WTC11 (cell line): ENCODE measurements at regions not wholly inside any gene's neighbourhood (a gene's known extent, or its start where the extent isn't known, plus 50 kb on each side); places are given as distances from the start of the nearest gene placed in this dataset.

Source experiments
- ATAC-seq: fragments of 200-7000 bp; cut with Tn5 transposase; 2 replicates; pipeline ENCODE4 v1.10.0; 2021; ENCODE audit warnings: mild to moderate bottlenecking, moderate library complexity
- CTCF ChIA-PET: fragments of 300-600 bp; sonication (Branson Sonifier 250); formaldehyde crosslinking; loops from one replicate; lab custom pipeline; 2021; ENCODE audit warnings: antibody characterized with exemption; lab: Charles Lee
- POLR2A ChIA-PET: fragments of 350-600 bp; sonication (Branson Sonifier 250); formaldehyde crosslinking; loops from one replicate; lab custom pipeline; 2021; ENCODE audit warnings: antibody characterized with exemption; lab: Charles Lee
- DNase-seq: peaks from one replicate; pipeline ENCODE4 v3.0.0; 2021; ENCODE audit warnings: low spot score
- H3K27ac Mint-ChIP-seq: 2 replicates; pipeline ENCODE4 v1.8.0; 2021; ENCODE audit warnings: mixed read lengths
- H3K27me3 Mint-ChIP-seq: 2 replicates; pipeline ENCODE4 v1.8.0; 2021; ENCODE audit warnings: low read depth, mild to moderate bottlenecking, moderate library complexity, mixed read lengths
- H3K36me3 Mint-ChIP-seq: 2 replicates; pipeline ENCODE4 v1.8.0; 2021; ENCODE audit warnings: mixed read lengths
- H3K4me1 Mint-ChIP-seq: 2 replicates; pipeline ENCODE4 v1.8.0; 2022; ENCODE audit warnings: mixed read lengths
- H3K4me3 Mint-ChIP-seq: 2 replicates; pipeline ENCODE4 v1.8.0; 2021; ENCODE audit warnings: mild to moderate bottlenecking, moderate library complexity, mixed read lengths
- H3K9me3 Mint-ChIP-seq: 2 replicates; pipeline ENCODE4 v1.8.0; 2021; ENCODE audit warnings: mixed read lengths
- ATF6 ChIP-seq: sonication (generic); formaldehyde crosslinking; IDR thresholded peaks from 2 replicates; pipeline ENCODE4 v1.8.1; 2023; ENCODE audit warnings: mild to moderate bottlenecking, missing genetic modification reagents
- CREB1 ChIP-seq: sonication (generic); formaldehyde crosslinking; IDR thresholded peaks from 2 replicates; pipeline ENCODE4 v1.8.0; 2023; ENCODE audit warnings: mild to moderate bottlenecking, missing genetic modification reagents
- EMX1 ChIP-seq: fragments of 250-450 bp; sonication (Bioruptor Pico); IDR thresholded peaks from 2 replicates; pipeline ENCODE4 v1.8.0; 2021; ENCODE audit warnings: mild to moderate bottlenecking
- ETV6 ChIP-seq: sonication (generic); formaldehyde crosslinking; IDR thresholded peaks from 2 replicates; pipeline ENCODE4 v1.8.1; 2022; ENCODE audit warnings: mild to moderate bottlenecking, missing genetic modification reagents
- FOXK1 ChIP-seq: sonication (generic); formaldehyde crosslinking; IDR thresholded peaks from 2 replicates; pipeline ENCODE4 v1.8.0; 2022; ENCODE audit warnings: mild to moderate bottlenecking, moderate library complexity, missing genetic modification reagents
- FOXP1 ChIP-seq: sonication (generic); formaldehyde crosslinking; IDR thresholded peaks from 2 replicates; pipeline ENCODE4 v1.8.0; 2022; ENCODE audit warnings: missing genetic modification reagents, mild to moderate bottlenecking, moderate library complexity, borderline replicate concordance
- FOXP4 ChIP-seq: sonication (generic); formaldehyde crosslinking; IDR thresholded peaks from 2 replicates; pipeline ENCODE4 v1.8.0; 2022; ENCODE audit warnings: mild to moderate bottlenecking, missing genetic modification reagents
- GABPB1 ChIP-seq: sonication (generic); formaldehyde crosslinking; IDR thresholded peaks from 2 replicates; pipeline ENCODE4 v1.8.1; 2023; ENCODE audit warnings: mild to moderate bottlenecking, missing genetic modification reagents
- HMGA2 ChIP-seq: fragments of 250-450 bp; sonication (Bioruptor Pico); IDR thresholded peaks from 2 replicates; pipeline ENCODE4 v1.4.0; 2021; ENCODE audit warnings: mild to moderate bottlenecking, moderate library complexity
- HMGXB4 ChIP-seq: sonication (generic); formaldehyde crosslinking; IDR thresholded peaks from 2 replicates; pipeline ENCODE4 v1.8.1; 2023; ENCODE audit warnings: mild to moderate bottlenecking, moderate library complexity, missing genetic modification reagents
- IRF2 ChIP-seq: sonication (generic); formaldehyde crosslinking; IDR thresholded peaks from 2 replicates; pipeline ENCODE4 v1.8.0; 2022; ENCODE audit warnings: low read depth, missing genetic modification reagents, borderline replicate concordance
- JAZF1 ChIP-seq: fragments of 250-450 bp; sonication (Bioruptor Pico); IDR thresholded peaks from 2 replicates; pipeline ENCODE4 v1.9.0; 2021; ENCODE audit warnings: moderate library complexity, mild to moderate bottlenecking, inconsistent platforms
- JUN ChIP-seq: sonication (generic); formaldehyde crosslinking; IDR thresholded peaks from 2 replicates; pipeline ENCODE4 v1.8.0; 2023; ENCODE audit warnings: mild to moderate bottlenecking, missing genetic modification reagents
- MXD4 ChIP-seq: fragments of 250-450 bp; sonication (Bioruptor Pico); IDR thresholded peaks from 2 replicates; pipeline ENCODE4 v1.8.0; 2021; ENCODE audit warnings: mild to moderate bottlenecking, moderate library complexity, borderline replicate concordance
- MYBL2 ChIP-seq: sonication (generic); formaldehyde crosslinking; IDR thresholded peaks from 2 replicates; pipeline ENCODE4 v1.8.1; 2023; ENCODE audit warnings: mild to moderate bottlenecking, moderate library complexity, missing genetic modification reagents
- NFATC4 ChIP-seq: fragments of 250-450 bp; sonication (Bioruptor Pico); IDR thresholded peaks from 2 replicates; pipeline ENCODE4 v1.9.0; 2021; ENCODE audit warnings: mild to moderate bottlenecking
- NR1H2 ChIP-seq: sonication (generic); formaldehyde crosslinking; IDR thresholded peaks from 2 replicates; pipeline ENCODE4 v1.9.0; 2021; ENCODE audit warnings: mild to moderate bottlenecking, moderate library complexity, missing genetic modification reagents
- SMAD3 ChIP-seq: sonication (generic); formaldehyde crosslinking; IDR thresholded peaks from 2 replicates; pipeline ENCODE4 v1.8.0; 2022; ENCODE audit warnings: missing genetic modification reagents, mild to moderate bottlenecking, borderline replicate concordance
- TEAD1 ChIP-seq: sonication (generic); formaldehyde crosslinking; IDR thresholded peaks from 2 replicates; pipeline ENCODE4 v1.8.0; 2022; ENCODE audit warnings: mild to moderate bottlenecking, missing genetic modification reagents
- ZNF423 ChIP-seq: fragments of 250-450 bp; sonication (Bioruptor Pico); IDR thresholded peaks from 2 replicates; pipeline ENCODE4 v2.1.2; 2022; ENCODE audit warnings: mild to moderate bottlenecking, moderate library complexity
- ZNF671 ChIP-seq: fragments of 250-450 bp; sonication (Bioruptor Pico); IDR thresholded peaks from 2 replicates; pipeline ENCODE4 v1.8.0; 2021; ENCODE audit warnings: mild to moderate bottlenecking
- TF ChIP-seq, protein P1 (sequence below): fragments of 250-450 bp; sonication (Bioruptor Pico); conservative IDR thresholded peaks from 2 replicates; pipeline ENCODE4 v1.9.0; 2021; ENCODE audit warnings: mild to moderate bottlenecking
- TF ChIP-seq, protein P2 (sequence below): fragments of 250-450 bp; sonication (Bioruptor Pico); IDR thresholded peaks from 2 replicates; pipeline ENCODE4 v1.9.0; 2021; ENCODE audit warnings: mild to moderate bottlenecking
- TF ChIP-seq, protein P3 (sequence below): sonication (generic); formaldehyde crosslinking; IDR thresholded peaks from 2 replicates; pipeline ENCODE4 v1.8.1; 2022; ENCODE audit warnings: low read depth, missing genetic modification reagents, borderline replicate concordance

DNA sequence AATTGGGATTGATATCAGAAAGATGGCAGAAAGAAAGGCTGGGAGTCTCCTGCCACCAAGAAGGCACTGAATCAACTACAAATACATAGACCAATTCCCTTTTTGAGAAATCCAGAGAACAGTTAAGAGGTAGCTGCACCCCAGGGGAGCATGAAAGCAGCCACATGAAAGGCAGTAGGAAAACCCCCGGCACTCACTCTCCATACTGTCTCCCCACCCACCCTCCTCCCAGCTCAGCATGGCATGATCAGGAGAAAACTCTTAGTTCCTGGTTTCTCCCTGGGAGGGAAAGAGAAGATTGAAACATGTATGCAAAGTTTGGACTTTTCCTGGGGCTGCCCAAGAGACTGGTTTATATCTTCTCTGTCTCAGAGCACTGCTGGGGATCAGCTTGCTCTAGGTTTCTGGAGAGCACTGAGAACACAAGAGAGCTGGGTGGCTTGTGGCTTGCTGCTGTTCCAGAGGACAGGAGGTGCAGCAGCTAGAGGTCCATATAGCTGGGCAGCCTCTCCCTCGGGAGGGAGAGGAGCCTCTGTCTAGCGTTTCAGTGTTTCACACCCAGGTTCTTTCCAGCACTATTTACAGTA, 305.7 kb downstream of the PDGFC start (continued):
- TF ChIP-seq FOXP1 = no peak
- TF ChIP-seq, all 79 proteins: peak for 0

DNA sequence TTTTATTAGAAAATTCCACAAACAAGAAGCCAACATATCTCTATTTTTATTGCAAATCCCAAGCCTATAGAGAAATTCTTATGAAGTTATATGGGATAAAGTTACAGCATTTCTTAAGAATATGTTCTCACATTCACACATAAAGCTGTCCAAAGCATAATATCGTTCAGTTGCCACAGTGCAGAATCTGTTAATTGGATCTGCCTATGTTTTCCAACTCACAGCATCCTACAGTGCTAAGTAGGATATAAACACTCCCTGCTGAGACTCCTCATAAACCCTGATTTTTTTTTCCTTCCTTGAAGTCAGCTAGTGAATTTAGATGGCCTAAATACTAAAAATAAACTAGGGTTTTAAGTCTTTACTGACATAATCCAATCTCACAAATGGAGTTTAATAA, 307.9 kb downstream of the PDGFC start:
- H3K27ac Mint-ChIP-seq = no peak overlapping the region
- ATAC-seq = no peak
- no peaks in the 10 kb centered on the region for H3K27me3 Mint-ChIP-seq
- no peak overlapping the region for H3K4me3 Mint-ChIP-seq
- H3K4me1 Mint-ChIP-seq = peaks cover 4% of the 10 kb centered on the region
- TF ChIP-seq GABPB1 (no peak), TEAD1 (CRISPR knock-in tag) (no peak), ATF6 (CRISPR knock-in tag) (no peak), FOXK1 (no peak), MXD4 (no peak), JAZF1 (CRISPR knock-in tag) (no peak), ETV6 (no peak), JUN (CRISPR knock-in tag) (no peak), EMX1 (CRISPR knock-in tag) (no peak), SMAD3 (CRISPR knock-in tag) (no peak), HMGXB4 (CRISPR knock-in tag) (no peak), ZNF423 (CRISPR knock-in tag) (no peak), IRF2 (no peak)
- TF ChIP-seq, protein P1, sequence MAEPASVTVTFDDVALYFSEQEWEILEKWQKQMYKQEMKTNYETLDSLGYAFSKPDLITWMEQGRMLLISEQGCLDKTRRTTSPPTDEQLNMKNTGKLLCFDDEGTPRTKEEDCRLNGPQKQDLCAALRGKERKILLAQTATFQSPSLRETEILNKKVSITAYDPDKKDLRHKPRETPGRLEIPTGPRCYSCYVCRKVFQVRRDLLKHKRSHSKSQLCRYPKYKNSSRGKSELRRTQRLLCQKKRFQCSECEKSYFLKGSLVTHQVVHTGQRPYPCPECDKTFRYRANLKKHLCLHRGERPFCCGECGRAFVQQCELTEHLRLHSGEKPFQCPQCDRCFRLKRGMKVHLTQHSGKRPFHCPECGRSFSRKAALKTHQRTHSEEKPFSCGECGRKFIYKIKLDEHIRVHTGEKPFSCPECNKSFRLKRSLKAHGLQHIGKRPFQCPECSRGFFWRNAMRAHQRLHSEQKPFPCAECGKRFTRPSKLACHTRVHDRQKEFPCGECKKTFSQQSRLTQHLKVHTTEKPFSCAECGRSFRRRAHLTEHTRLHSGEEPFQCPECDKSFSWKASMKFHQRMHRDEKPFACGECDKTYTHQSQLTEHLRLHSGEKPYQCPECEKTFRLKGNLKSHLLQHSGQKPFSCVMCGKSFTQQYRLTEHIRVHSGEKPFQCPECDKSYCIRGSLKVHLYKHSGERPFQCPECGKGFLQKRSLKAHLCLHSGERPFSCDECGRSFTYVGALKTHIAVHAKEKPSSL (CRISPR knock-in tag) = no peak
- ChIA-PET CTCF (no interaction called here), POLR2A (no interaction called here)
- no peaks in the 10 kb centered on the region for H3K36me3 Mint-ChIP-seq
- no peaks in the 10 kb centered on the region for H3K9me3 Mint-ChIP-seq
- DNase-seq = no peak

DNA sequence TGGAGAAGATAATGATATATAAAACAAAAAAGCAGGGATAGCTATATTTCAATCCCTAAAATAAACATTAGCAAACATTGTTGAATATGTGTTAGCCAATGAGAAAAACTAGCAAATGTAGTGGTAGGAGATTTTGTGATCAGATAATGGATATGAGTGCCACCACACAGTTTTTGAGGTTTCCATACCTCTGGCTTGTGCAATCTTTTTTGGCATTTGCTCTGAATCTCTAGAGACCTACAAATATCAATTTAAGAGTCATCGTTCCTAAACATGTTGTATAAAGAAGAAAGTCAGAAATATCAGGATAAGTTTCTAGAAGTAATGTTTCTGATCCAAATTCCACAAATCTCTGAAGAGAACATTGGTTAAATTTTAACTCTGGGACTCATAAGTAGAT, 308.7 kb downstream of the PDGFC start:
- H3K4me1 Mint-ChIP-seq = peaks cover 4% of the 10 kb centered on the region
- DNase-seq = no peak
- ATAC-seq = no peak
- TF ChIP-seq MYBL2 (CRISPR knock-in tag) (no peak), IRF2 (no peak), NFATC4 (CRISPR knock-in tag) (no peak), HMGA2 (CRISPR knock-in tag) (no peak), JAZF1 (CRISPR knock-in tag) (no peak), FOXP4 (CRISPR knock-in tag) (no peak), ZNF671 (CRISPR knock-in tag) (no peak), CREB1 (CRISPR knock-in tag) (no peak), NR1H2 (CRISPR knock-in tag) (no peak)
- TF ChIP-seq, protein P2, sequence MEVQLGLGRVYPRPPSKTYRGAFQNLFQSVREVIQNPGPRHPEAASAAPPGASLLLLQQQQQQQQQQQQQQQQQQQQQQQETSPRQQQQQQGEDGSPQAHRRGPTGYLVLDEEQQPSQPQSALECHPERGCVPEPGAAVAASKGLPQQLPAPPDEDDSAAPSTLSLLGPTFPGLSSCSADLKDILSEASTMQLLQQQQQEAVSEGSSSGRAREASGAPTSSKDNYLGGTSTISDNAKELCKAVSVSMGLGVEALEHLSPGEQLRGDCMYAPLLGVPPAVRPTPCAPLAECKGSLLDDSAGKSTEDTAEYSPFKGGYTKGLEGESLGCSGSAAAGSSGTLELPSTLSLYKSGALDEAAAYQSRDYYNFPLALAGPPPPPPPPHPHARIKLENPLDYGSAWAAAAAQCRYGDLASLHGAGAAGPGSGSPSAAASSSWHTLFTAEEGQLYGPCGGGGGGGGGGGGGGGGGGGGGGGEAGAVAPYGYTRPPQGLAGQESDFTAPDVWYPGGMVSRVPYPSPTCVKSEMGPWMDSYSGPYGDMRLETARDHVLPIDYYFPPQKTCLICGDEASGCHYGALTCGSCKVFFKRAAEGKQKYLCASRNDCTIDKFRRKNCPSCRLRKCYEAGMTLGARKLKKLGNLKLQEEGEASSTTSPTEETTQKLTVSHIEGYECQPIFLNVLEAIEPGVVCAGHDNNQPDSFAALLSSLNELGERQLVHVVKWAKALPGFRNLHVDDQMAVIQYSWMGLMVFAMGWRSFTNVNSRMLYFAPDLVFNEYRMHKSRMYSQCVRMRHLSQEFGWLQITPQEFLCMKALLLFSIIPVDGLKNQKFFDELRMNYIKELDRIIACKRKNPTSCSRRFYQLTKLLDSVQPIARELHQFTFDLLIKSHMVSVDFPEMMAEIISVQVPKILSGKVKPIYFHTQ (CRISPR knock-in tag) = no peak
- TF ChIP-seq, protein P3, sequence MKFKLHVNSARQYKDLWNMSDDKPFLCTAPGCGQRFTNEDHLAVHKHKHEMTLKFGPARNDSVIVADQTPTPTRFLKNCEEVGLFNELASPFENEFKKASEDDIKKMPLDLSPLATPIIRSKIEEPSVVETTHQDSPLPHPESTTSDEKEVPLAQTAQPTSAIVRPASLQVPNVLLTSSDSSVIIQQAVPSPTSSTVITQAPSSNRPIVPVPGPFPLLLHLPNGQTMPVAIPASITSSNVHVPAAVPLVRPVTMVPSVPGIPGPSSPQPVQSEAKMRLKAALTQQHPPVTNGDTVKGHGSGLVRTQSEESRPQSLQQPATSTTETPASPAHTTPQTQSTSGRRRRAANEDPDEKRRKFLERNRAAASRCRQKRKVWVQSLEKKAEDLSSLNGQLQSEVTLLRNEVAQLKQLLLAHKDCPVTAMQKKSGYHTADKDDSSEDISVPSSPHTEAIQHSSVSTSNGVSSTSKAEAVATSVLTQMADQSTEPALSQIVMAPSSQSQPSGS (CRISPR knock-in tag) = no peak
- TF ChIP-seq, all 79 proteins: peak for 0
- ChIA-PET CTCF (no interaction called here), POLR2A (no interaction called here)
- no peaks in the 10 kb centered on the region for H3K36me3 Mint-ChIP-seq
- no peak overlapping the region for H3K4me3 Mint-ChIP-seq
- H3K27me3 Mint-ChIP-seq = no peaks in the 10 kb centered on the region
- no peak overlapping the region for H3K27ac Mint-ChIP-seq
- H3K9me3 Mint-ChIP-seq = no peaks in the 10 kb centered on the region
